SK-N-SH (cell line): ENCODE measurements at regions not wholly inside any gene's neighbourhood (a gene's known extent, or its start where the extent isn't known, plus 50 kb on each side); places are given as distances from the start of the nearest gene placed in this dataset.

Source experiments
- CTCF ChIA-PET: fragments of 300-600, 350-600 bp; formaldehyde crosslinking; extraction: SDS; loops from one replicate; lab custom pipeline; 2021; lab: Yijun Ruan, JAX
- POLR2A ChIA-PET: fragments of 350-600 bp; sonication (Branson Sonifier 250); formaldehyde crosslinking; extraction: SDS; loops from one replicate; lab custom pipeline; 2020; ENCODE audit warnings: antibody characterized with exemption, inconsistent platforms; lab: Yijun Ruan, JAX
- DNase-seq: peaks from one replicate; pipeline ENCODE4 v3.0.0; 2012
- H2AFZ ChIP-seq: fragments of 200-600 bp; sonication (generic); 2 replicates; pipeline ENCODE4 v1.8.1; 2016; ENCODE audit warnings: antibody characterized with exemption, mild to moderate bottlenecking, low read depth
- H3F3A ChIP-seq: fragments of 200-600 bp; sonication (generic); replicated peaks from 2 replicates; pipeline ENCODE3; 2016; ENCODE audit warnings: antibody characterized with exemption, mild to moderate bottlenecking; ENCODE audit not compliant: insufficient read depth
- H3K27ac ChIP-seq, 2 experiments: fragments of 200-500 bp in 1 of 2; fragments of 200-600 bp in 1 of 2; sonication (Bioruptor generic) in 1 of 2; sonication (generic), shearing (Covaris generic) in 1 of 2; 2 replicates each; pipeline versions ENCODE4 v1.5.1 to v1.6.1; 2014 to 2016; ENCODE audit warnings: low read depth in 2 of 2, inconsistent platforms in 1 of 2, low read length in 1 of 2, mild to moderate bottlenecking in 1 of 2, mixed read lengths in 1 of 2
- H3K27me3 ChIP-seq: fragments of 200-600 bp; sonication (generic), shearing (Covaris generic); 2 replicates; pipeline ENCODE4 v1.6.1; 2016; ENCODE audit warnings: mixed run types; ENCODE audit not compliant: insufficient read depth
- H3K36me3 ChIP-seq, 2 experiments: fragments of 200-500 bp in 1 of 2; fragments of 200-600 bp in 1 of 2; sonication (Bioruptor generic) in 1 of 2; sonication (generic) in 1 of 2; replicated peaks in 1 of 2; 2 replicates each; pipeline versions ENCODE3 to v1.5.1; 2014 to 2016; ENCODE audit warnings: low read length in 1 of 2, mild to moderate bottlenecking in 1 of 2; ENCODE audit not compliant: insufficient read depth in 2 of 2, control insufficient read depth in 1 of 2
- H3K4me1 ChIP-seq, 2 experiments: fragments of 200-500 bp in 1 of 2; fragments of 200-600 bp in 1 of 2; sonication (Bioruptor generic) in 1 of 2; sonication (generic), shearing (Covaris generic) in 1 of 2; 2 replicates each; pipeline versions ENCODE4 v1.5.1 to v1.6.1; 2014 to 2016; ENCODE audit warnings: low read depth in 1 of 2, low read length in 1 of 2, mixed run types in 1 of 2; ENCODE audit not compliant: insufficient read depth in 2 of 2, control insufficient read depth in 1 of 2
- H3K4me2 ChIP-seq: fragments of 200-600 bp; sonication (generic), shearing (Covaris generic); 2 replicates; pipeline ENCODE4 v1.6.1; 2017; ENCODE audit warnings: mixed run types
- H3K4me3 ChIP-seq, 2 experiments: fragments of 200-500 bp in 1 of 2; fragments of 200-600 bp in 1 of 2; sonication (Bioruptor generic) in 1 of 2; sonication (generic), shearing (Covaris generic) in 1 of 2; 2 replicates each; pipeline versions ENCODE4 v1.5.1 to v1.8.1; 2014 to 2016; ENCODE audit warnings: low read depth in 2 of 2, inconsistent platforms in 1 of 2, low read length in 1 of 2, mild to moderate bottlenecking in 1 of 2, mixed read lengths in 1 of 2, moderate library complexity in 1 of 2
- H3K79me2 ChIP-seq: fragments of 200-600 bp; sonication (generic); 2 replicates; pipeline ENCODE4 v1.8.1; 2017; ENCODE audit warnings: mild to moderate bottlenecking; ENCODE audit not compliant: insufficient read depth
- H3K9ac ChIP-seq: fragments of 200-600 bp; sonication (generic); 2 replicates; pipeline ENCODE4 v1.6.1; 2017; ENCODE audit warnings: mixed run types
- H3K9me2 ChIP-seq: fragments of 200-600 bp; sonication (generic); 2 replicates; pipeline ENCODE4 v1.6.1; 2017; ENCODE audit warnings: mixed run types
- H3K9me3 ChIP-seq: fragments of 200-600 bp; sonication (generic); 2 replicates; pipeline ENCODE4 v1.6.1; 2017; ENCODE audit warnings: mixed run types, mild to moderate bottlenecking, moderate library complexity
- H4K20me1 ChIP-seq: fragments of 200-600 bp; sonication (generic); 2 replicates; pipeline ENCODE4 v1.6.1; 2017; ENCODE audit warnings: mild to moderate bottlenecking, mixed run types; ENCODE audit not compliant: insufficient read depth
- CHD2 ChIP-seq: fragments of 150-350 bp; IDR thresholded peaks from 2 replicates; pipeline ENCODE4 v1.6.1; 2018; ENCODE audit warnings: low read length; ENCODE audit not compliant: partially characterized antibody
- EP300 ChIP-seq, 2 experiments: IDR thresholded peaks; 2 replicates each; pipeline versions ENCODE4 v1.4.0 to v1.6.1; 2012; ENCODE audit warnings: borderline replicate concordance in 1 of 2, low read depth in 1 of 2, low read length in 1 of 2
- EZH2phosphoT487 ChIP-seq: fragments of 200-600 bp; sonication (generic); IDR thresholded peaks from 2 replicates; pipeline ENCODE4 v1.6.1; 2017; ENCODE audit warnings: low read depth, mixed run types, mild to moderate bottlenecking, antibody characterized with exemption, moderate library complexity, borderline replicate concordance
- FOSL2 ChIP-seq: IDR thresholded peaks from 2 replicates; pipeline ENCODE4 v1.4.0; 2012; ENCODE audit warnings: low read depth, mild to moderate bottlenecking, moderate library complexity, borderline replicate concordance
- FOXJ3 ChIP-seq: sonication (generic); formaldehyde crosslinking; IDR thresholded peaks from 2 replicates; pipeline ENCODE4 v1.5.1; 2020; ENCODE audit warnings: mild to moderate bottlenecking, missing genetic modification reagents
- FOXM1 ChIP-seq: IDR thresholded peaks from 2 replicates; pipeline ENCODE4 v1.4.0; 2012; ENCODE audit warnings: low read depth, mild to moderate bottlenecking
- GABPA ChIP-seq: IDR thresholded peaks from 2 replicates; pipeline ENCODE4 v1.4.0; 2012; ENCODE audit warnings: low read depth, mild to moderate bottlenecking
- GATA2 ChIP-seq: sonication (generic); formaldehyde crosslinking; IDR thresholded peaks from 2 replicates; pipeline ENCODE4 v1.5.0; 2020; ENCODE audit warnings: mild to moderate bottlenecking, missing genetic modification reagents
- MEF2A ChIP-seq: IDR thresholded peaks from 2 replicates; pipeline ENCODE4 v1.4.0; 2012; ENCODE audit warnings: low read depth, borderline replicate concordance
- NFIC ChIP-seq: IDR thresholded peaks from 2 replicates; pipeline ENCODE4 v1.4.0; 2012; ENCODE audit warnings: borderline replicate concordance
- POLR2AphosphoS5 ChIP-seq: IDR thresholded peaks from 2 replicates; pipeline ENCODE4 v1.6.1; 2012; ENCODE audit warnings: low read depth, low read length
- RAD21 ChIP-seq: IDR thresholded peaks from 2 replicates; pipeline ENCODE4 v1.6.1; 2012; ENCODE audit warnings: mild to moderate bottlenecking, low read length
- RFX5 ChIP-seq: IDR thresholded peaks from 2 replicates; pipeline ENCODE4 v1.6.1; 2012; ENCODE audit warnings: mild to moderate bottlenecking, improper control_type of control experiment, low read length
- SIN3A ChIP-seq: IDR thresholded peaks from 2 replicates; pipeline ENCODE4 v1.6.1; 2012; ENCODE audit warnings: low read depth, mild to moderate bottlenecking, low read length, moderate library complexity, borderline replicate concordance
- TEAD4 ChIP-seq: IDR thresholded peaks from 2 replicates; pipeline ENCODE4 v1.4.0; 2012; ENCODE audit warnings: mild to moderate bottlenecking, borderline replicate concordance; ENCODE audit not compliant: insufficient read depth
- USF1 ChIP-seq: IDR thresholded peaks from 2 replicates; pipeline ENCODE4 v1.4.0; 2012; ENCODE audit warnings: low read depth, borderline replicate concordance
- USF2 ChIP-seq: fragments of 150-350 bp; IDR thresholded peaks from 2 replicates; pipeline ENCODE4 v1.6.1; 2017; ENCODE audit warnings: antibody characterized with exemption, low read length, low read depth, borderline replicate concordance
- ZBTB33 ChIP-seq: IDR thresholded peaks from 2 replicates; pipeline ENCODE4 v1.4.0; 2012; ENCODE audit warnings: low read depth, borderline replicate concordance
- WGBS: methylation state at CpG from one replicate; pipeline ENCODE4 v1.1.6; 2017; ENCODE audit warnings: low lambda C conversion rate; 5-methylcytosine and 5-hydroxymethylcytosine counted together
- TF ChIP-seq, protein P1 (sequence below): IDR thresholded peaks from 2 replicates; pipeline ENCODE4 v1.6.1; 2012; ENCODE audit warnings: mild to moderate bottlenecking, low read depth, low read length, moderate library complexity
- TF ChIP-seq, protein P2 (sequence below): fragments of 200-600 bp; sonication (generic); IDR thresholded peaks from 2 replicates; pipeline ENCODE4 v1.6.1; 2017; ENCODE audit warnings: antibody characterized with exemption, mild to moderate bottlenecking, moderate library complexity

DNA sequence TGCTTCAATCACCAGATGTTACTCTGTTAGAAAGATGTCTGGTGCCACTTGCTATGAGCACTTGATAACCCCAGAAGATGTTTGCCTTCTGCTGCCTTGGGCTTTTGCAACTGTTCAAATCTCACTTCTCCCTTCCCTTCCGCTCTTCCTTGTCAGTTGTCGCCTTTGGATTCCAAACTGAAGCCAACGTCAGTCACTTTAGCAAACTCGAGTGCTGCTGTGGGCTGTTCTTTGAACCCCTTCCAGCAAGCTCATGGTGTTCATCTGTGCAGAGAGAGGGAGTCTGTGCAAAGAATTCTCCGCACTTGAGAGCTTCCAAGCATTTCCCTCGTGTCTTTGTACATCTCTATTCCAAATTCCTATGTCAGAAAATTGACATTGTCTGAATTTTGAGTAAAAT is 879.4 kb downstream of the CDH11 start:
- Histone ChIP-seq H3K9me2 (no peaks in the 10 kb centered on the region), H3K27me3 (no peaks in the 10 kb centered on the region), H2AFZ (no peak overlapping the region), H3K4me3 (no peak overlapping the region), H3K9me3 (0 out of 2 replicates have a peak, but pooled peaks cover 3% of the 10 kb centered on the region), H3K9ac (no peak overlapping the region)
- no peak for DNase-seq
- WGBS, result 80% methylated on average over 6 of the region's 6 CpGs
- POLR2A ChIA-PET, result no interaction called here
- no peak for TF ChIP-seq EP300 (IDR thresholded peaks at IDR 0.05; ENCODE audit: borderline replicate concordance in 1 of 2, low read depth in 1 of 2, low read length in 1 of 2)
- TF ChIP-seq CHD2, result no peak
- TF ChIP-seq TEAD4, result no peak
- TF ChIP-seq FOSL2, result no peak
- TF ChIP-seq SIN3A, result no peak
- TF ChIP-seq RFX5, result no peak
- no peak for TF ChIP-seq GATA2
- no peak for TF ChIP-seq ZBTB33
- no peak for TF ChIP-seq MEF2A
- TF ChIP-seq EZH2phosphoT487, result no peak
- TF ChIP-seq USF2, result no peak
- TF ChIP-seq POLR2AphosphoS5, result no peak
- no peak for TF ChIP-seq USF1
- no peak for TF ChIP-seq NFIC
- no peak for TF ChIP-seq RAD21
- TF ChIP-seq GABPA, result no peak
- TF ChIP-seq, protein P1, sequence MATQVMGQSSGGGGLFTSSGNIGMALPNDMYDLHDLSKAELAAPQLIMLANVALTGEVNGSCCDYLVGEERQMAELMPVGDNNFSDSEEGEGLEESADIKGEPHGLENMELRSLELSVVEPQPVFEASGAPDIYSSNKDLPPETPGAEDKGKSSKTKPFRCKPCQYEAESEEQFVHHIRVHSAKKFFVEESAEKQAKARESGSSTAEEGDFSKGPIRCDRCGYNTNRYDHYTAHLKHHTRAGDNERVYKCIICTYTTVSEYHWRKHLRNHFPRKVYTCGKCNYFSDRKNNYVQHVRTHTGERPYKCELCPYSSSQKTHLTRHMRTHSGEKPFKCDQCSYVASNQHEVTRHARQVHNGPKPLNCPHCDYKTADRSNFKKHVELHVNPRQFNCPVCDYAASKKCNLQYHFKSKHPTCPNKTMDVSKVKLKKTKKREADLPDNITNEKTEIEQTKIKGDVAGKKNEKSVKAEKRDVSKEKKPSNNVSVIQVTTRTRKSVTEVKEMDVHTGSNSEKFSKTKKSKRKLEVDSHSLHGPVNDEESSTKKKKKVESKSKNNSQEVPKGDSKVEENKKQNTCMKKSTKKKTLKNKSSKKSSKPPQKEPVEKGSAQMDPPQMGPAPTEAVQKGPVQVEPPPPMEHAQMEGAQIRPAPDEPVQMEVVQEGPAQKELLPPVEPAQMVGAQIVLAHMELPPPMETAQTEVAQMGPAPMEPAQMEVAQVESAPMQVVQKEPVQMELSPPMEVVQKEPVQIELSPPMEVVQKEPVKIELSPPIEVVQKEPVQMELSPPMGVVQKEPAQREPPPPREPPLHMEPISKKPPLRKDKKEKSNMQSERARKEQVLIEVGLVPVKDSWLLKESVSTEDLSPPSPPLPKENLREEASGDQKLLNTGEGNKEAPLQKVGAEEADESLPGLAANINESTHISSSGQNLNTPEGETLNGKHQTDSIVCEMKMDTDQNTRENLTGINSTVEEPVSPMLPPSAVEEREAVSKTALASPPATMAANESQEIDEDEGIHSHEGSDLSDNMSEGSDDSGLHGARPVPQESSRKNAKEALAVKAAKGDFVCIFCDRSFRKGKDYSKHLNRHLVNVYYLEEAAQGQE, result no peak
- no peak for TF ChIP-seq FOXJ3
- TF ChIP-seq FOXM1, result no peak
- TF ChIP-seq, protein P2, sequence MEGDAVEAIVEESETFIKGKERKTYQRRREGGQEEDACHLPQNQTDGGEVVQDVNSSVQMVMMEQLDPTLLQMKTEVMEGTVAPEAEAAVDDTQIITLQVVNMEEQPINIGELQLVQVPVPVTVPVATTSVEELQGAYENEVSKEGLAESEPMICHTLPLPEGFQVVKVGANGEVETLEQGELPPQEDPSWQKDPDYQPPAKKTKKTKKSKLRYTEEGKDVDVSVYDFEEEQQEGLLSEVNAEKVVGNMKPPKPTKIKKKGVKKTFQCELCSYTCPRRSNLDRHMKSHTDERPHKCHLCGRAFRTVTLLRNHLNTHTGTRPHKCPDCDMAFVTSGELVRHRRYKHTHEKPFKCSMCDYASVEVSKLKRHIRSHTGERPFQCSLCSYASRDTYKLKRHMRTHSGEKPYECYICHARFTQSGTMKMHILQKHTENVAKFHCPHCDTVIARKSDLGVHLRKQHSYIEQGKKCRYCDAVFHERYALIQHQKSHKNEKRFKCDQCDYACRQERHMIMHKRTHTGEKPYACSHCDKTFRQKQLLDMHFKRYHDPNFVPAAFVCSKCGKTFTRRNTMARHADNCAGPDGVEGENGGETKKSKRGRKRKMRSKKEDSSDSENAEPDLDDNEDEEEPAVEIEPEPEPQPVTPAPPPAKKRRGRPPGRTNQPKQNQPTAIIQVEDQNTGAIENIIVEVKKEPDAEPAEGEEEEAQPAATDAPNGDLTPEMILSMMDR, result no peak
- TF ChIP-seq, all 33 proteins: peak for 0
- Histone ChIP-seq H3K4me1 (no peaks in the 10 kb centered on the region), H3K4me2 (no peak overlapping the region), H4K20me1 (no peaks in the 10 kb centered on the region), H3K79me2 (no peaks in the 10 kb centered on the region), H3F3A (no peaks in the 10 kb centered on the region), H3K36me3 (no peaks in the 10 kb centered on the region), H3K27ac (no peak overlapping the region)
- CTCF ChIA-PET, result no interaction called here
